ENCODE measurements at regions not wholly inside any gene's neighbourhood (a gene's known extent, or its start where the extent isn't known, plus 50 kb on each side); places are given as distances from the start of the nearest gene placed in this dataset.

- no peak for DNase-seq (ENCODE audit: low read depth)
Measured at GRCh38 chr6:90955246-90955645, 368.4 kb upstream of the MAP3K7 start.

- DNase-seq (ENCODE audit: low read depth): no peak
Measured at GRCh38 chr6:90953405-90954161, 366.7 kb upstream of the MAP3K7 start.

- no peak for DNase-seq (ENCODE audit: low read depth)
Measured at GRCh38 chr6:90952176-90952575, 365.3 kb upstream of the MAP3K7 start.

- DNase-seq (ENCODE audit: low read depth): no peak
Measured at GRCh38 chr6:90948540-90948939, 361.7 kb upstream of the MAP3K7 start.

GRCh38 chr6:90947184-90948064 is 360.6 kb upstream of the MAP3K7 start:
- no peak for DNase-seq (ENCODE audit: low read depth)

GRCh38 chr6:90941885-90942284 is 355.0 kb upstream of the MAP3K7 start:
- no peak for DNase-seq (ENCODE audit: low read depth)

- peak; percentile 68 for DNase-seq (ENCODE audit: low read depth)
Measured at GRCh38 chr6:90940812-90941481, 354.1 kb upstream of the MAP3K7 start.

- no peak for DNase-seq (ENCODE audit: low read depth)
Measured at GRCh38 chr6:90939906-90940305, 353.0 kb upstream of the MAP3K7 start.

GRCh38 chr6:90938122-90938521 is 351.2 kb upstream of the MAP3K7 start:
- DNase-seq (ENCODE audit: low read depth): no peak

- DNase-seq (ENCODE audit: low read depth): no peak
Measured at GRCh38 chr6:90936286-90936685, 349.4 kb upstream of the MAP3K7 start.

GRCh38 chr6:90934966-90935365 is 348.1 kb upstream of the MAP3K7 start:
- DNase-seq (ENCODE audit: low read depth): no peak

GRCh38 chr6:90934081-90934480 is 347.2 kb upstream of the MAP3K7 start:
- DNase-seq (ENCODE audit: low read depth): no peak

- DNase-seq (ENCODE audit: low read depth): no peak
Measured at GRCh38 chr6:90932351-90932750, 345.5 kb upstream of the MAP3K7 start.

GRCh38 chr6:90928051-90928450 is 341.2 kb upstream of the MAP3K7 start:
- no peak for DNase-seq (ENCODE audit: low read depth)

- no peak for DNase-seq (ENCODE audit: low read depth)
Measured at GRCh38 chr6:90925726-90926125, 338.9 kb upstream of the MAP3K7 start.

GRCh38 chr6:90922325-90922724 is 335.5 kb upstream of the MAP3K7 start:
- no peak for DNase-seq (ENCODE audit: low read depth)

GRCh38 chr6:90918361-90918760 is 331.5 kb upstream of the MAP3K7 start:
- DNase-seq (ENCODE audit: low read depth): no peak

- no peak for DNase-seq (ENCODE audit: low read depth)
Measured at GRCh38 chr6:90917376-90917775, 330.5 kb upstream of the MAP3K7 start.

- DNase-seq (ENCODE audit: low read depth): no peak
Measured at GRCh38 chr6:90916968-90917367, 330.1 kb upstream of the MAP3K7 start.

- DNase-seq (ENCODE audit: low read depth): no peak
Measured at GRCh38 chr6:90915224-90915915, 328.5 kb upstream of the MAP3K7 start.

- no peak for DNase-seq (ENCODE audit: low read depth)
Measured at GRCh38 chr6:90914312-90914711, 327.4 kb upstream of the MAP3K7 start.

All from HS-5 (cell line).